GM23338 (cell line): ENCODE measurements at regions not wholly inside any gene's neighbourhood (a gene's known extent, or its start where the extent isn't known, plus 50 kb on each side); places are given as distances from the start of the nearest gene placed in this dataset.

ENCODE experiments used
- TF ChIP-seq, protein P1 (sequence below): IDR thresholded peaks from 2 replicates; pipeline ENCODE4 v1.6.1; 2016; ENCODE audit warnings: antibody characterized with exemption
- TF ChIP-seq, protein P2 (sequence below), 2 experiments: fragments of 200-600 bp in 1 of 2; sonication (generic) in 1 of 2; conservative IDR thresholded peaks; 2 replicates each; pipeline versions ENCODE4 v1.5.1 to v1.6.1; 2016 to 2017; ENCODE audit warnings: antibody characterized with exemption in 2 of 2, low read depth in 2 of 2, mild to moderate bottlenecking in 2 of 2, moderate library complexity in 1 of 2

DNA sequence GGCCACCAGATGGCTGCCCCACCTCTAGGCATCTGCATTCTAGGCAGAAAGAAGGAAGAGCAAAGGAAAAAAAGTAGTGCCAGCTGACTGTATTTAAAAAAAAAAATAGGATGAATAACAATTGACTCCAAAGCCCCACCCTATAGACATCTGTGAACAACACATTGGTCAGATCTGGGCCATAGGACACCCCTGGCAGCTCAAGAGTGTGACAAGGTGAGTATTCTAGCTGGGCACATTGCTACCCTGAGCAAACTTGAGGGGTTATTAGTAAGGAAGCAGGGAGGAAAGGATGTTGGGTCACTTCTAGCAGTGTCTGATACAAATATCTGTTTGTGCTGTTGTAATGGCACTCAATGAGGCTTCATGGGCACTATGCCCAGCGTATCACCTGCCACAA, 58.6 kb upstream of the NPAS2 start:
- TF ChIP-seq, protein P1, sequence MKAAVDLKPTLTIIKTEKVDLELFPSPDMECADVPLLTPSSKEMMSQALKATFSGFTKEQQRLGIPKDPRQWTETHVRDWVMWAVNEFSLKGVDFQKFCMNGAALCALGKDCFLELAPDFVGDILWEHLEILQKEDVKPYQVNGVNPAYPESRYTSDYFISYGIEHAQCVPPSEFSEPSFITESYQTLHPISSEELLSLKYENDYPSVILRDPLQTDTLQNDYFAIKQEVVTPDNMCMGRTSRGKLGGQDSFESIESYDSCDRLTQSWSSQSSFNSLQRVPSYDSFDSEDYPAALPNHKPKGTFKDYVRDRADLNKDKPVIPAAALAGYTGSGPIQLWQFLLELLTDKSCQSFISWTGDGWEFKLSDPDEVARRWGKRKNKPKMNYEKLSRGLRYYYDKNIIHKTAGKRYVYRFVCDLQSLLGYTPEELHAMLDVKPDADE = no peak
- TF ChIP-seq, protein P2, sequence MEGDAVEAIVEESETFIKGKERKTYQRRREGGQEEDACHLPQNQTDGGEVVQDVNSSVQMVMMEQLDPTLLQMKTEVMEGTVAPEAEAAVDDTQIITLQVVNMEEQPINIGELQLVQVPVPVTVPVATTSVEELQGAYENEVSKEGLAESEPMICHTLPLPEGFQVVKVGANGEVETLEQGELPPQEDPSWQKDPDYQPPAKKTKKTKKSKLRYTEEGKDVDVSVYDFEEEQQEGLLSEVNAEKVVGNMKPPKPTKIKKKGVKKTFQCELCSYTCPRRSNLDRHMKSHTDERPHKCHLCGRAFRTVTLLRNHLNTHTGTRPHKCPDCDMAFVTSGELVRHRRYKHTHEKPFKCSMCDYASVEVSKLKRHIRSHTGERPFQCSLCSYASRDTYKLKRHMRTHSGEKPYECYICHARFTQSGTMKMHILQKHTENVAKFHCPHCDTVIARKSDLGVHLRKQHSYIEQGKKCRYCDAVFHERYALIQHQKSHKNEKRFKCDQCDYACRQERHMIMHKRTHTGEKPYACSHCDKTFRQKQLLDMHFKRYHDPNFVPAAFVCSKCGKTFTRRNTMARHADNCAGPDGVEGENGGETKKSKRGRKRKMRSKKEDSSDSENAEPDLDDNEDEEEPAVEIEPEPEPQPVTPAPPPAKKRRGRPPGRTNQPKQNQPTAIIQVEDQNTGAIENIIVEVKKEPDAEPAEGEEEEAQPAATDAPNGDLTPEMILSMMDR (conservative IDR thresholded peaks at IDR 0.05; ENCODE audit: low read depth in 2 of 2) = no peak
